GM10248 (cell line): ENCODE measurements at regions not wholly inside any gene's neighbourhood (a gene's known extent, or its start where the extent isn't known, plus 50 kb on each side); places are given as distances from the start of the nearest gene placed in this dataset.

Experiments
- CTCF ChIA-PET: fragments of 300-600 bp; sonication (Branson Sonifier 250); formaldehyde crosslinking; extraction: SDS; loops from one replicate; lab custom pipeline; 2021; ENCODE audit warnings: antibody characterized with exemption; lab: Yijun Ruan, JAX
- POLR2A ChIA-PET: fragments of 350-650 bp; sonication (Branson Sonifier 250); formaldehyde crosslinking; extraction: SDS; loops from one replicate; lab custom pipeline; 2020; ENCODE audit warnings: antibody characterized with exemption; lab: Yijun Ruan, JAX
- DNase-seq: peaks from one replicate; pipeline ENCODE4 v3.0.0; 2012; ENCODE audit errors: extremely low spot score
- TF ChIP-seq, protein P1 (sequence below): IDR thresholded peaks from 2 replicates; pipeline ENCODE4 v1.5.1; 2012; ENCODE audit warnings: mild to moderate bottlenecking, low read depth; ENCODE audit errors: extremely low read depth, missing control alignments, control extremely low read depth

DNA sequence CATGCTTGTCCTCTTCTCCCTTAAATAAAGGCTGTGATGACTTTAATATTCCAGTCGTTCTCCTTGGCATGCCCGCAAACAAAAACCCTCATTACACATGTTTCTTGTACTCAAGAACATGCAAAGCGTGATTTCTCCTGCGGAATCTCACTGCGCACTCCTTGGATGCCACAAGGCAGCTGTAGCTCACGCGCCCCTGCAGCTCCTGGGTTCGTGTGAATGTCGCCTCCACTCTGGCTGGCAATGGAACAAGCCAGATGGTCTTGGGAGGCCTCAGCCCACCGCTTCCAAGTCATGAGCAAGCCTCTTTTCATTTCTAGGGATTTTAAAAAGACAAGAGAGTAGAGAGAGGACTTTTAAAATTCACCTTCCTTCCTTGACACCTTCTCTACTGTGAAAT, 403.8 kb downstream of the PCNX1 start:
- CTCF ChIA-PET, result no interaction called here
- TF ChIP-seq, protein P1, sequence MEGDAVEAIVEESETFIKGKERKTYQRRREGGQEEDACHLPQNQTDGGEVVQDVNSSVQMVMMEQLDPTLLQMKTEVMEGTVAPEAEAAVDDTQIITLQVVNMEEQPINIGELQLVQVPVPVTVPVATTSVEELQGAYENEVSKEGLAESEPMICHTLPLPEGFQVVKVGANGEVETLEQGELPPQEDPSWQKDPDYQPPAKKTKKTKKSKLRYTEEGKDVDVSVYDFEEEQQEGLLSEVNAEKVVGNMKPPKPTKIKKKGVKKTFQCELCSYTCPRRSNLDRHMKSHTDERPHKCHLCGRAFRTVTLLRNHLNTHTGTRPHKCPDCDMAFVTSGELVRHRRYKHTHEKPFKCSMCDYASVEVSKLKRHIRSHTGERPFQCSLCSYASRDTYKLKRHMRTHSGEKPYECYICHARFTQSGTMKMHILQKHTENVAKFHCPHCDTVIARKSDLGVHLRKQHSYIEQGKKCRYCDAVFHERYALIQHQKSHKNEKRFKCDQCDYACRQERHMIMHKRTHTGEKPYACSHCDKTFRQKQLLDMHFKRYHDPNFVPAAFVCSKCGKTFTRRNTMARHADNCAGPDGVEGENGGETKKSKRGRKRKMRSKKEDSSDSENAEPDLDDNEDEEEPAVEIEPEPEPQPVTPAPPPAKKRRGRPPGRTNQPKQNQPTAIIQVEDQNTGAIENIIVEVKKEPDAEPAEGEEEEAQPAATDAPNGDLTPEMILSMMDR, result no peak
- POLR2A ChIA-PET, result no interaction called here
- DNase-seq, result no peak

DNA sequence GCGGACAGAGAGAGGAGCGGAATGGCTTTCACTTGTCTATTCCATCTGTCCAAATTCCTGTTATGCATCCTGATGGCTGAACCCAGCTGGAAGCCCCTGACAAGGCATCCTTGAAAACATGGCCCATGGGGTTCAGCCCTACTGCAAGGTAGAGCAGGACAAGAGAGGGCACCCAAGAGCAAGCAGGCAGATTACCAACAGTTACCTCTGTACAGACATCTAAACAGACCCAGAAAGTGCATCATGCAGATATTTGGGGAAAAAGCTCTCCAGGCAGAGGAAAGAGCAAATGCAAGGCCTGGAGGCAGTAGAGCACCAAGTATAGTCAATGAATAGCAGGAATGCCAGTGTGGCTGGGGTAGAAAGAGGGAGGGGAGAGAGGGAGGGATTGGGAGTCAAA, 407.5 kb downstream of the PCNX1 start:
- CTCF ChIA-PET, result interaction anchor here (1.9 kb wide), 1 partner anchor 9 kb away, joined by 4 read pairs; no protein-coding TSS in a partner anchor
- TF ChIP-seq, protein P1, result no peak
- DNase-seq, result no peak
- POLR2A ChIA-PET, result no interaction called here

- TF ChIP-seq, protein P1, result no peak
- POLR2A ChIA-PET, result no interaction called here
- no peak for DNase-seq
- CTCF ChIA-PET, result interaction anchor here (1.5 kb wide), 1 partner anchor 20 kb away, joined by 3 read pairs; no protein-coding TSS in a partner anchor
Observed at GRCh38 chr14:71317385-71318096, 410.3 kb downstream of the PCNX1 start.

- DNase-seq, result no peak
- TF ChIP-seq, protein P1, result no peak
- ChIA-PET POLR2A (no interaction called here), CTCF (interaction anchor here (1.5 kb wide), 1 partner anchor 21 kb away, joined by 3 read pairs; no protein-coding TSS in a partner anchor)
Observed at GRCh38 chr14:71318097-71318459, 410.8 kb downstream of the PCNX1 start.

DNA sequence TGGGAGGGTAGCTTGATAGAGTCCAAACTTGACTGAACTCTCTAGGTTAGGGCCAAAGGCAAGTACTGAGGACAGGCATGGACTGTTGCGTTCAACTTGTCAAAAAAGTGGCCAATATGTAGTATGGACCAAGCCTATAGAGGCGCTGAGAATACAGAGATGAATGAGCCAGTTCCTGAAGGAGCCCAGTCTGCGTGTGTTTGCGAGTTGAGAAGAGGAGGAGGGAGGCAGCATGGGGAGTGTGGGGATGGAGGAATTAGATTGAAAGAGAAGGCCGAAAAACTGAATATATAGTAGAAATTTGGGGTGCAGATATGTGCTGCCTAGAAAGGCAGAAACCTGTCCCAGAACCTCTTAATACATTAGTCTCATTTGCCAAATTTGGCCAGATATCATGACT, 412.4 kb downstream of the PCNX1 start:
- no peak for DNase-seq
- TF ChIP-seq, protein P1, result no peak
- POLR2A ChIA-PET, result interaction anchor here (0.6 to 0.7 kb wide), 2 partner anchors 174 to 1185 kb away, joined by 3 to 5 read pairs; no protein-coding TSS in a partner anchor
- CTCF ChIA-PET, result no interaction called here

- POLR2A ChIA-PET, result interaction anchor here (0.6 to 0.7 kb wide), 2 partner anchors 175 to 1184 kb away, joined by 3 to 5 read pairs; no protein-coding TSS in a partner anchor
- CTCF ChIA-PET, result interaction anchor here (3.4 kb wide), 1 partner anchor 84 kb away, joined by 21 read pairs; no protein-coding TSS in a partner anchor
- TF ChIP-seq, protein P1, result no peak
Observed at GRCh38 chr14:71320107-71320733, 413.0 kb downstream of the PCNX1 start, which contains the start of gene SIPA1L1. Gene SIPA1L1 (plus strand): TSS chr14:71320476.

More at GRCh38 chr14:71320107-71320733, 413.0 kb downstream of the PCNX1 start, which contains the start of gene SIPA1L1:
- DNase-seq, result peak; percentile 96
